ENCODE measurements at regions not wholly inside any gene's neighbourhood (a gene's known extent, or its start where the extent isn't known, plus 50 kb on each side); places are given as distances from the start of the nearest gene placed in this dataset.

GRCh38 chr14:85883966-85884365 lies 354.0 kb downstream of the FLRT2 start:
- TF ChIP-seq RFX1 (IDR thresholded peaks at IDR 0.05) (no peak), NFE2L2 (IDR thresholded peaks at IDR 0.05; ENCODE audit: low read length) (no peak), ZNF251 (CRISPR knock-in tag; IDR thresholded peaks at IDR 0.05) (no peak), ZMYM3 (CRISPR knock-in tag; IDR thresholded peaks at IDR 0.05) (no peak), ZZZ3 (CRISPR knock-in tag; IDR thresholded peaks at IDR 0.05; ENCODE audit: borderline replicate concordance) (no peak)
